ENCODE measurements at regions not wholly inside any gene's neighbourhood (a gene's known extent, or its start where the extent isn't known, plus 50 kb on each side); places are given as distances from the start of the nearest gene placed in this dataset.
A peak's percentile ranks its signal among the peaks of the same experiment; 100 is the strongest.

- Histone ChIP-seq H3K4me3 (no peak overlapping the region), H3K9me3 (no peaks in the 10 kb centered on the region), H3K4me1 (no peaks in the 10 kb centered on the region), H3K27me3 (no peaks in the 10 kb centered on the region), H3K36me3 (no peaks in the 10 kb centered on the region), H3K27ac (no peak overlapping the region)
- no peak for DNase-seq (ENCODE audit: low spot score in 2 of 2)
- WGBS, 2 donors, result 92 to 97% methylated on average over 1 of the region's 1 CpG
- no peak for TF ChIP-seq POLR2A (IDR thresholded peaks at IDR 0.05)
- TF ChIP-seq EP300 (IDR thresholded peaks at IDR 0.05), result no peak
- no peak for TF ChIP-seq CTCF (IDR thresholded peaks at IDR 0.05)
Observed at GRCh38 chr7:131893631-131894340, 337.4 kb upstream of the PODXL start.

DNA sequence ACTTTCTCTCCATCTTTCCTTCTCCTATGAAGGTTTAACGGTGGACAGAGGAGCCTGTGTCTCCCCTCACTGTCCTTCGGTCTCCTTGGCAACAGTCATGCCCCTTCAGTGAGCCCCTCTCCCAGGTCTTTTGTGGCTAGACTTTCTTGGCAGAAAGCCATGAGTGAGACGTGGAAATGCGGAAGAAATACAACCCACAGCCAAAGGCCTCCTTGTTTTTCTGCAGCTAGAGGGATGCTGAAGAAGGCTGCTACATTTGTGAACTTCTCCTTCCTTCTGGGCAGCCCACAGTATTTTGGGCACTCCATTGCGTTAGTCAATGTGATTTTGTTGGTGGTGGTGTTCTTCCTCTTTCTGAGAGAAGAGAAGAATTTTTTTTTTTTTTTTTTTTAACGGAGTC lies 333.7 kb upstream of the PODXL start:
- 20 to 21% methylated on average over 6 of the region's 6 CpGs for WGBS, 2 donors
- H3K9me3 ChIP-seq, result peaks cover 0 to 11% (median 1%) of the 10 kb centered on the region in 4 donors
- TF ChIP-seq POLR2A (IDR thresholded peaks at IDR 0.05), result no peak
- TF ChIP-seq EP300 (IDR thresholded peaks at IDR 0.05), result peak in 1 of 2 donors; percentile 16
- H3K4me1 ChIP-seq, result no peaks in the 10 kb centered on the region
- no peak overlapping the region for H3K27ac ChIP-seq
- no peak for DNase-seq (ENCODE audit: low spot score in 2 of 2)
- no peak overlapping the region for H3K4me3 ChIP-seq
- no peaks in the 10 kb centered on the region for H3K36me3 ChIP-seq
- H3K27me3 ChIP-seq, result no peaks in the 10 kb centered on the region

GRCh38 chr7:131889572-131890150 lies 333.2 kb upstream of the PODXL start:
- no peak for DNase-seq (ENCODE audit: low spot score in 2 of 2)
- Histone ChIP-seq H3K27me3 (no peaks in the 10 kb centered on the region), H3K36me3 (no peaks in the 10 kb centered on the region), H3K4me1 (no peaks in the 10 kb centered on the region), H3K4me3 (no peak overlapping the region), H3K9me3 (peaks cover 0 to 16% (median 1%) of the 10 kb centered on the region in 4 donors), H3K27ac (no peak overlapping the region)
- 49% methylated on average over 4 of the region's 4 CpGs for WGBS, 2 donors
- TF ChIP-seq POLR2A (IDR thresholded peaks at IDR 0.05) (no peak), EP300 (IDR thresholded peaks at IDR 0.05) (no peak), CTCF (IDR thresholded peaks at IDR 0.05) (no peak)

DNA sequence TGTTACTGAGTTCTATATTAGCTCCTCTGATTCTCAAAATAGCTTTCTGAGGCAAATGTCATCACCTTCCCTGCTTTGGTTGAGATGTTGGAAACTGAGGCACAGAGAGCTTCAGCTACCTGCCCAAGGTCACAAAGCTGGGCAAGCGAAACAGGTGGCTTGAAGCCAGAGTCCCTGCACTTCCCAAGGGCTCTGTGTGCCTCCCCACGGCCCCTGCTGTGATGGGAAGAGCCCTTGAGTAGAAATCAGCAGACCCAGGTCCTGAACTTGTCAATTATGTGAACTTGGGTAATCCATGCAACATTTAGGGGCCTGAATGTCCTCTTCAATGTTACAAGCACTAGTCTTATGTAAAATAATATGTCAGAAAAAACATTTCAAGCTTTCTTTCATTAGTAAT lies 327.3 kb upstream of the PODXL start:
- DNase-seq (ENCODE audit: low spot score in 2 of 2), result no peak
- 84 to 85% methylated on average over 2 of the region's 2 CpGs for WGBS, 2 donors

GRCh38 chr7:131883196-131883595 lies 326.8 kb upstream of the PODXL start:
- Histone ChIP-seq H3K27me3 (no peaks in the 10 kb centered on the region), H3K27ac (no peak overlapping the region), H3K9me3 (peaks cover 0 to 22% (median 1%) of the 10 kb centered on the region in 4 donors), H3K36me3 (no peaks in the 10 kb centered on the region), H3K4me1 (no peaks in the 10 kb centered on the region), H3K4me3 (no peak overlapping the region)
- no peak for DNase-seq (ENCODE audit: low spot score in 2 of 2)
- TF ChIP-seq EP300 (IDR thresholded peaks at IDR 0.05) (no peak), POLR2A (IDR thresholded peaks at IDR 0.05) (no peak), CTCF (IDR thresholded peaks at IDR 0.05) (no peak)
- WGBS, 2 donors, result 84% methylated on average over 8 of the region's 8 CpGs

More for the DNA sequence above, 327.3 kb upstream of the PODXL start:
- no peaks in the 10 kb centered on the region for H3K27me3 ChIP-seq
- TF ChIP-seq POLR2A (IDR thresholded peaks at IDR 0.05) (no peak), CTCF (IDR thresholded peaks at IDR 0.05) (no peak)
- no peak overlapping the region for H3K27ac ChIP-seq
- H3K36me3 ChIP-seq, result no peaks in the 10 kb centered on the region
- peaks cover 0 to 22% (median 1%) of the 10 kb centered on the region in 4 donors for H3K9me3 ChIP-seq
- no peaks in the 10 kb centered on the region for H3K4me1 ChIP-seq
- no peak overlapping the region for H3K4me3 ChIP-seq
